GM12878 (cell line): ENCODE measurements at regions not wholly inside any gene's neighbourhood (a gene's known extent, or its start where the extent isn't known, plus 50 kb on each side); places are given as distances from the start of the nearest gene placed in this dataset.

ENCODE experiments used
- ATAC-seq: fragments of 200-7000 bp; cut with Tn5 transposase; 3 replicates; pipeline ENCODE4 v1.9.1; 2020; ENCODE audit warnings: mild to moderate bottlenecking, moderate library complexity
- BruUV-seq: library from RNA; stranded (reverse); fragments of 400-500 nt; replicated peaks from 2 replicates; lab custom pipeline; 2021; lab: Mats Ljungman, UMichigan
- CTCF ChIA-PET: fragments of 300-600 bp; sonication (Branson Sonifier 250); formaldehyde crosslinking; extraction: SDS; loops from one replicate; lab custom pipeline; 2021; ENCODE audit warnings: inconsistent platforms; lab: Yijun Ruan, JAX
- POLR2A ChIA-PET: fragments of 350-600 bp; formaldehyde crosslinking; extraction: SDS; loops from one replicate; lab custom pipeline; 2021; ENCODE audit warnings: inconsistent platforms; lab: Charles Lee
- RAD21 ChIA-PET: fragments of 300-600 bp; sonication (Branson Sonifier 250); formaldehyde crosslinking; loops from one replicate; lab custom pipeline; 2023; ENCODE audit warnings: antibody characterized with exemption; ENCODE audit not compliant: unreplicated experiment; lab: Charles Lee
- SMC1A ChIA-PET: fragments of 300-600 bp; sonication (Branson Sonifier 250); formaldehyde crosslinking; loops from one replicate; lab custom pipeline; 2023; ENCODE audit not compliant: unreplicated experiment, uncharacterized antibody; lab: Charles Lee
- DNase-seq: peaks from one replicate; pipeline ENCODE4 v3.0.0-alpha.2; 2011; ENCODE audit warnings: low read depth, low spot score
- FAIRE-seq: peaks from 3 replicates; lab custom pipeline; 2011; peaks lifted over from hg19 to GRCh38; lab: Jason Lieb, UNC
- H2AFZ ChIP-seq: 2 replicates; pipeline ENCODE4 v1.6.0; 2011; ENCODE audit warnings: low read depth, low read length, control low read depth; ENCODE audit not compliant: control insufficient read depth
- H3K27ac ChIP-seq: 2 replicates; pipeline ENCODE4 v1.5.1; 2011; ENCODE audit warnings: control low read depth; ENCODE audit not compliant: control insufficient read depth, insufficient read depth
- H3K27me3 ChIP-seq, 2 experiments: replicated peaks in 1 of 2; 2 replicates each; pipeline versions ENCODE4 v1.6.0 to v1.6.1; 2011; ENCODE audit warnings: low read length in 1 of 2; ENCODE audit not compliant: control insufficient read depth in 2 of 2, insufficient read depth in 2 of 2
- H3K36me3 ChIP-seq, 2 experiments: 2 replicates each; pipeline ENCODE4 v1.5.1; 2011; ENCODE audit warnings: low read length in 1 of 2; ENCODE audit not compliant: control insufficient read depth in 2 of 2, insufficient read depth in 2 of 2
- H3K4me1 ChIP-seq: 2 replicates; pipeline ENCODE4 v1.6.1; 2011; ENCODE audit warnings: mild to moderate bottlenecking, low read length, moderate library complexity, mixed read lengths; ENCODE audit not compliant: control insufficient read depth, insufficient read depth
- H3K4me2 ChIP-seq: 2 replicates; pipeline ENCODE4 v1.6.0; 2011; ENCODE audit warnings: control low read depth; ENCODE audit not compliant: control insufficient read depth, insufficient read depth
- H3K4me3 ChIP-seq: fragments of 200-600 bp; sonication (generic); 2 replicates; pipeline ENCODE4 v1.5.1; 2016
- H3K79me2 ChIP-seq: 2 replicates; pipeline ENCODE4 v1.6.0; 2011; ENCODE audit warnings: low read length; ENCODE audit not compliant: control insufficient read depth, insufficient read depth
- H3K9ac ChIP-seq: 2 replicates; pipeline ENCODE4 v1.8.0; 2011; ENCODE audit warnings: low read length, control low read depth, mixed read lengths; ENCODE audit not compliant: control insufficient read depth, insufficient read depth
- H3K9me3 ChIP-seq: replicated peaks from 3 replicates; pipeline ENCODE4 v1.5.1; 2011; ENCODE audit warnings: mild to moderate bottlenecking, low read length; ENCODE audit not compliant: control insufficient read depth, insufficient read depth
- H4K20me1 ChIP-seq: 2 replicates; pipeline ENCODE4 v1.6.0; 2011; ENCODE audit not compliant: control insufficient read depth, insufficient read depth
- BHLHE40 ChIP-seq, 2 experiments: fragments of 450-650 bp in 1 of 2; IDR thresholded peaks; 2 replicates each; pipeline ENCODE4 v1.6.1; 2011 to 2017; ENCODE audit warnings: low read depth in 2 of 2, borderline replicate concordance in 1 of 2, improper control_type of control experiment in 1 of 2, low read length in 1 of 2, mild to moderate bottlenecking in 1 of 2
- CBX5 ChIP-seq: sonication (generic); IDR thresholded peaks from 2 replicates; pipeline ENCODE4 v1.6.1; 2016; ENCODE audit warnings: low read depth, moderate library complexity, mild to moderate bottlenecking, inconsistent platforms
- GATAD2B ChIP-seq: fragments of 450-650 bp; conservative IDR thresholded peaks from 2 replicates; pipeline ENCODE4 v1.6.1; 2017; ENCODE audit warnings: low read depth, mild to moderate bottlenecking, moderate library complexity
- MTA3 ChIP-seq: IDR thresholded peaks from 2 replicates; pipeline ENCODE4 v1.6.1; 2012; ENCODE audit warnings: low read length, inconsistent platforms, borderline replicate concordance
- SIN3A ChIP-seq: IDR thresholded peaks from 2 replicates; pipeline ENCODE4 v1.6.1; 2012; ENCODE audit warnings: low read depth, low read length, improper control_type of control experiment
- YBX1 ChIP-seq: fragments of 450-650 bp; IDR thresholded peaks from 2 replicates; pipeline ENCODE4 v1.6.1; 2016; ENCODE audit warnings: antibody characterized with exemption
- ZNF207 ChIP-seq: fragments of 450-650 bp; IDR thresholded peaks from 2 replicates; pipeline ENCODE4 v1.6.1; 2014; ENCODE audit warnings: antibody characterized with exemption, mild to moderate bottlenecking, borderline replicate concordance
- whole genome bisulfite sequencing: methylation state at CpG from one replicate; pipeline ENCODE4 v1.1.6; 2016; ENCODE audit warnings: low lambda C conversion rate; ENCODE audit not compliant: insufficient replicate concordance, insufficient coverage; ENCODE audit errors: missing lambda C conversion rate; 5-methylcytosine and 5-hydroxymethylcytosine counted together
- in situ Hi-C: fragments of 300-500 bp; cut with MboI; formaldehyde crosslinking; loops from 9 replicates; pipeline ENCODE4 v1.14.3; 2018; ENCODE audit warnings: mixed read lengths
- intact Hi-C: fragments of 100-400 bp; cut with micrococcal nuclease; formaldehyde crosslinking; loops from one replicate; pipeline ENCODE4 v1.14.2; 2022; ENCODE audit not compliant: unreplicated experiment
- TF ChIP-seq, protein P1 (sequence below): fragments of 150-350 bp; IDR thresholded peaks from 2 replicates; pipeline ENCODE4 v1.6.1; 2016; ENCODE audit warnings: low read depth, low read length
- TF ChIP-seq, protein P2 (sequence below): fragments of 450-650 bp; IDR thresholded peaks from 2 replicates; pipeline ENCODE4 v1.6.1; 2018; ENCODE audit warnings: mild to moderate bottlenecking, low read depth, moderate library complexity; ENCODE audit not compliant: partially characterized antibody
- TF ChIP-seq, protein P3 (sequence below): IDR thresholded peaks from 2 replicates; pipeline ENCODE4 v1.6.1; 2011; ENCODE audit warnings: borderline replicate concordance, low read depth, mild to moderate bottlenecking, moderate library complexity, mixed read lengths, low read length; ENCODE audit not compliant: insufficient read depth; ENCODE audit errors: extremely low read length
- TF ChIP-seq, protein P4 (sequence below): fragments of 450-650 bp; IDR thresholded peaks from 2 replicates; pipeline ENCODE4 v1.6.1; 2014; ENCODE audit warnings: mild to moderate bottlenecking
- TF ChIP-seq, protein P5 (sequence below): fragments of 450-650 bp; IDR thresholded peaks from 2 replicates; pipeline ENCODE4 v1.6.1; 2016; ENCODE audit warnings: mild to moderate bottlenecking

DNA sequence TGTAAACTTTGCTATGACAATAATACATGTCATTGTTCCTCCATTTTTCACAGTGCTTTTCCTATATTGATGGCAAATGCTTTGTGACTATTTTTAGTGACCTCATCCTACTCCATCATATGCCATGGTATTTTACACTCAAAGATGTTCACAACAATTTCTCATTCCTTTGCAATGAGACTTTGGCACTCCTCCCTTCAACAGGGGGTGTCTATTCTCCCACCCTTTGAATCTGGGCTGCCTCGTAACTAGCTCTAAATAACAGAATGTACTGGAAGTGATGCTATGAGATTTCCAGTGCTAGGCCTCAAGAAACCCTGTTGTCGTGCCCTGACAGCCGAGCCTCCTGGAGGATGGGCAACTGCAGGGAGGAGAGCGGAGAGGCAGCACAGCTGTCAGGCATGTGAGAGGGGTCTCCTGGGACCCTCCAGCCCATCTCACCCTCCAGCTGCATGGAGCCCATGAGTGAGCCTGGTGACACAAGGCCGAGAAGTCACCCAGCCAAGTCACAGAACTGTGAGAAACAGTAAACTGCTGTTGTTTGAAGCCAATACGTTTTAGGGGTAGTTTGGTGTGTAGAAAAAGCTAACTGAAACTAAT is 103.1 kb upstream of the APCDD1 start:
- in situ Hi-C loops: no loop called here
- BruUV-seq: no TSS peak
- TF ChIP-seq, protein P1, sequence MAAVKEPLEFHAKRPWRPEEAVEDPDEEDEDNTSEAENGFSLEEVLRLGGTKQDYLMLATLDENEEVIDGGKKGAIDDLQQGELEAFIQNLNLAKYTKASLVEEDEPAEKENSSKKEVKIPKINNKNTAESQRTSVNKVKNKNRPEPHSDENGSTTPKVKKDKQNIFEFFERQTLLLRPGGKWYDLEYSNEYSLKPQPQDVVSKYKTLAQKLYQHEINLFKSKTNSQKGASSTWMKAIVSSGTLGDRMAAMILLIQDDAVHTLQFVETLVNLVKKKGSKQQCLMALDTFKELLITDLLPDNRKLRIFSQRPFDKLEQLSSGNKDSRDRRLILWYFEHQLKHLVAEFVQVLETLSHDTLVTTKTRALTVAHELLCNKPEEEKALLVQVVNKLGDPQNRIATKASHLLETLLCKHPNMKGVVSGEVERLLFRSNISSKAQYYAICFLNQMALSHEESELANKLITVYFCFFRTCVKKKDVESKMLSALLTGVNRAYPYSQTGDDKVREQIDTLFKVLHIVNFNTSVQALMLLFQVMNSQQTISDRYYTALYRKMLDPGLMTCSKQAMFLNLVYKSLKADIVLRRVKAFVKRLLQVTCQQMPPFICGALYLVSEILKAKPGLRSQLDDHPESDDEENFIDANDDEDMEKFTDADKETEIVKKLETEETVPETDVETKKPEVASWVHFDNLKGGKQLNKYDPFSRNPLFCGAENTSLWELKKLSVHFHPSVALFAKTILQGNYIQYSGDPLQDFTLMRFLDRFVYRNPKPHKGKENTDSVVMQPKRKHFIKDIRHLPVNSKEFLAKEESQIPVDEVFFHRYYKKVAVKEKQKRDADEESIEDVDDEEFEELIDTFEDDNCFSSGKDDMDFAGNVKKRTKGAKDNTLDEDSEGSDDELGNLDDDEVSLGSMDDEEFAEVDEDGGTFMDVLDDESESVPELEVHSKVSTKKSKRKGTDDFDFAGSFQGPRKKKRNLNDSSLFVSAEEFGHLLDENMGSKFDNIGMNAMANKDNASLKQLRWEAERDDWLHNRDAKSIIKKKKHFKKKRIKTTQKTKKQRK: no peak
- no peak for TF ChIP-seq MTA3
- no peak for TF ChIP-seq CBX5
- TF ChIP-seq, protein P2, sequence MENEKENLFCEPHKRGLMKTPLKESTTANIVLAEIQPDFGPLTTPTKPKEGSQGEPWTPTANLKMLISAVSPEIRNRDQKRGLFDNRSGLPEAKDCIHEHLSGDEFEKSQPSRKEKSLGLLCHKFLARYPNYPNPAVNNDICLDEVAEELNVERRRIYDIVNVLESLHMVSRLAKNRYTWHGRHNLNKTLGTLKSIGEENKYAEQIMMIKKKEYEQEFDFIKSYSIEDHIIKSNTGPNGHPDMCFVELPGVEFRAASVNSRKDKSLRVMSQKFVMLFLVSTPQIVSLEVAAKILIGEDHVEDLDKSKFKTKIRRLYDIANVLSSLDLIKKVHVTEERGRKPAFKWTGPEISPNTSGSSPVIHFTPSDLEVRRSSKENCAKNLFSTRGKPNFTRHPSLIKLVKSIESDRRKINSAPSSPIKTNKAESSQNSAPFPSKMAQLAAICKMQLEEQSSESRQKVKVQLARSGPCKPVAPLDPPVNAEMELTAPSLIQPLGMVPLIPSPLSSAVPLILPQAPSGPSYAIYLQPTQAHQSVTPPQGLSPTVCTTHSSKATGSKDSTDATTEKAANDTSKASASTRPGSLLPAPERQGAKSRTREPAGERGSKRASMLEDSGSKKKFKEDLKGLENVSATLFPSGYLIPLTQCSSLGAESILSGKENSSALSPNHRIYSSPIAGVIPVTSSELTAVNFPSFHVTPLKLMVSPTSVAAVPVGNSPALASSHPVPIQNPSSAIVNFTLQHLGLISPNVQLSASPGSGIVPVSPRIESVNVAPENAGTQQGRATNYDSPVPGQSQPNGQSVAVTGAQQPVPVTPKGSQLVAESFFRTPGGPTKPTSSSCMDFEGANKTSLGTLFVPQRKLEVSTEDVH: no peak
- no peak for TF ChIP-seq YBX1
- TF ChIP-seq GATAD2B: no peak
- no peak for TF ChIP-seq BHLHE40 (IDR thresholded peaks at IDR 0.05; ENCODE audit: borderline replicate concordance in 1 of 2, low read depth in 2 of 2, low read length in 1 of 2)
- TF ChIP-seq, protein P3, sequence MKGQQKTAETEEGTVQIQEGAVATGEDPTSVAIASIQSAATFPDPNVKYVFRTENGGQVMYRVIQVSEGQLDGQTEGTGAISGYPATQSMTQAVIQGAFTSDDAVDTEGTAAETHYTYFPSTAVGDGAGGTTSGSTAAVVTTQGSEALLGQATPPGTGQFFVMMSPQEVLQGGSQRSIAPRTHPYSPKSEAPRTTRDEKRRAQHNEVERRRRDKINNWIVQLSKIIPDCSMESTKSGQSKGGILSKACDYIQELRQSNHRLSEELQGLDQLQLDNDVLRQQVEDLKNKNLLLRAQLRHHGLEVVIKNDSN: no peak
- no peak for TF ChIP-seq SIN3A
- TF ChIP-seq ZNF207: no peak
- TF ChIP-seq, protein P4, sequence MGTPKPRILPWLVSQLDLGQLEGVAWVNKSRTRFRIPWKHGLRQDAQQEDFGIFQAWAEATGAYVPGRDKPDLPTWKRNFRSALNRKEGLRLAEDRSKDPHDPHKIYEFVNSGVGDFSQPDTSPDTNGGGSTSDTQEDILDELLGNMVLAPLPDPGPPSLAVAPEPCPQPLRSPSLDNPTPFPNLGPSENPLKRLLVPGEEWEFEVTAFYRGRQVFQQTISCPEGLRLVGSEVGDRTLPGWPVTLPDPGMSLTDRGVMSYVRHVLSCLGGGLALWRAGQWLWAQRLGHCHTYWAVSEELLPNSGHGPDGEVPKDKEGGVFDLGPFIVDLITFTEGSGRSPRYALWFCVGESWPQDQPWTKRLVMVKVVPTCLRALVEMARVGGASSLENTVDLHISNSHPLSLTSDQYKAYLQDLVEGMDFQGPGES: no peak
- TF ChIP-seq, protein P5, sequence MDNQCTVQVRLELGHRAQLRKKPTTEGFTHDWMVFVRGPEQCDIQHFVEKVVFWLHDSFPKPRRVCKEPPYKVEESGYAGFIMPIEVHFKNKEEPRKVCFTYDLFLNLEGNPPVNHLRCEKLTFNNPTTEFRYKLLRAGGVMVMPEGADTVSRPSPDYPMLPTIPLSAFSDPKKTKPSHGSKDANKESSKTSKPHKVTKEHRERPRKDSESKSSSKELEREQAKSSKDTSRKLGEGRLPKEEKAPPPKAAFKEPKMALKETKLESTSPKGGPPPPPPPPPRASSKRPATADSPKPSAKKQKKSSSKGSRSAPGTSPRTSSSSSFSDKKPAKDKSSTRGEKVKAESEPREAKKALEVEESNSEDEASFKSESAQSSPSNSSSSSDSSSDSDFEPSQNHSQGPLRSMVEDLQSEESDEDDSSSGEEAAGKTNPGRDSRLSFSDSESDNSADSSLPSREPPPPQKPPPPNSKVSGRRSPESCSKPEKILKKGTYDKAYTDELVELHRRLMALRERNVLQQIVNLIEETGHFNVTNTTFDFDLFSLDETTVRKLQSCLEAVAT: no peak

More for the DNA sequence above, 103.1 kb upstream of the APCDD1 start:
- WGBS: 47% methylated on average over 6 of the region's 6 CpGs
- ChIA-PET CTCF (no interaction called here), POLR2A (no interaction called here), SMC1A (no interaction called here), RAD21 (no interaction called here)
- H3K36me3 ChIP-seq: no peaks in the 10 kb centered on the region
- ATAC-seq (no peak), DNase-seq (no peak), FAIRE-seq (no peak)
- intact Hi-C loops: no loop called here
- H3K9me3 ChIP-seq: no peaks in the 10 kb centered on the region; the same call in 2 of the 3 replicates
- H3K9ac ChIP-seq: no peak overlapping the region
- no peak overlapping the region for H3K4me3 ChIP-seq
- no peak overlapping the region for H2AFZ ChIP-seq
- no peak overlapping the region for H3K4me2 ChIP-seq
- H3K79me2 ChIP-seq: no peaks in the 10 kb centered on the region
- H3K4me1 ChIP-seq: no peaks in the 10 kb centered on the region
- no peaks in the 10 kb centered on the region for H4K20me1 ChIP-seq
- H3K27me3 ChIP-seq: peaks cover 0 to 1% of the 10 kb centered on the region in 2 experiments; a peak in 2 of 4 replicates
- H3K27ac ChIP-seq: no peak overlapping the region
